ENCODE measurements at regions not wholly inside any gene's neighbourhood (a gene's known extent, or its start where the extent isn't known, plus 50 kb on each side); places are given as distances from the start of the nearest gene placed in this dataset.

DNA sequence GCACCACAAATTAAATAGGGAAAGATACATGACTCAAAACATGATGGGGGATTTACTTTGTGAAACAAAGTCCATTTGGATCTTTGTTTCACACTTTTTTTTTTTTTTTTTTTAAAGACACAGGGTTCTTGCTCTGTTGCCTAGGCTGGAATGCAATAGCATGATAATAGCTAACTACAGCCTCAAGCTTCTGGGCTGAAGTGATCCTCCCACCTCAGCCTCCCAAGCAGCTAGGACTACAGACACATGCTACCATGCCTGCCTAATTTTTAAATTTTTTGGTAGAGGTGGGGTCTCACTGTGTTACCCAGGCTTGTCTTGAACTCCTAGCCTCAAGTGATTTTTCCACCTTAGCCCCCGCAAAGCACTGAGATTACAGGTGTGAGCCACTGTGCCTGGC is 172.6 kb upstream of the KLF14 start:
- Histone ChIP-seq H3K27me3 (no peaks in the 10 kb centered on the region), H3K27ac (peak overlapping the region in 1 of 3 donors; percentile 100), H3K36me3 (no peaks in the 10 kb centered on the region), H3K9me3 (no peaks in the 10 kb centered on the region), H3K4me1 (peaks cover 27 to 69% of the 10 kb centered on the region in 2 donors), H3K4me3 (replicated peaks in 1 of 3) (no peak overlapping the region)
- no peak for DNase-seq
- TF ChIP-seq, protein P1, sequence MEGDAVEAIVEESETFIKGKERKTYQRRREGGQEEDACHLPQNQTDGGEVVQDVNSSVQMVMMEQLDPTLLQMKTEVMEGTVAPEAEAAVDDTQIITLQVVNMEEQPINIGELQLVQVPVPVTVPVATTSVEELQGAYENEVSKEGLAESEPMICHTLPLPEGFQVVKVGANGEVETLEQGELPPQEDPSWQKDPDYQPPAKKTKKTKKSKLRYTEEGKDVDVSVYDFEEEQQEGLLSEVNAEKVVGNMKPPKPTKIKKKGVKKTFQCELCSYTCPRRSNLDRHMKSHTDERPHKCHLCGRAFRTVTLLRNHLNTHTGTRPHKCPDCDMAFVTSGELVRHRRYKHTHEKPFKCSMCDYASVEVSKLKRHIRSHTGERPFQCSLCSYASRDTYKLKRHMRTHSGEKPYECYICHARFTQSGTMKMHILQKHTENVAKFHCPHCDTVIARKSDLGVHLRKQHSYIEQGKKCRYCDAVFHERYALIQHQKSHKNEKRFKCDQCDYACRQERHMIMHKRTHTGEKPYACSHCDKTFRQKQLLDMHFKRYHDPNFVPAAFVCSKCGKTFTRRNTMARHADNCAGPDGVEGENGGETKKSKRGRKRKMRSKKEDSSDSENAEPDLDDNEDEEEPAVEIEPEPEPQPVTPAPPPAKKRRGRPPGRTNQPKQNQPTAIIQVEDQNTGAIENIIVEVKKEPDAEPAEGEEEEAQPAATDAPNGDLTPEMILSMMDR (IDR thresholded peaks at IDR 0.05), result no peak
- TF ChIP-seq POLR2A (IDR thresholded peaks at IDR 0.05), result no peak
- intact Hi-C loops (cut with DNase I), result loop anchor here (10.0 kb wide), 1 partner anchor 88 kb away; no protein-coding TSS in a partner anchor
- 94 to 96% methylated on average over 1 of the region's 1 CpG for WGBS, 2 donors

GRCh38 chr7:130907439-130907838 is 173.4 kb upstream of the KLF14 start:
- peak overlapping the region in 1 of 3 donors; percentile 15 for H3K27ac ChIP-seq
- no peaks in the 10 kb centered on the region for H3K27me3 ChIP-seq
- intact Hi-C loops (cut with DNase I), result loop anchor here (10.0 kb wide), 1 partner anchor 87 kb away; no protein-coding TSS in a partner anchor
- H3K4me3 ChIP-seq (replicated peaks in 1 of 3), result no peak overlapping the region
- WGBS, 2 donors, result 94% methylated on average over 4 of the region's 4 CpGs
- peaks cover 31 to 69% of the 10 kb centered on the region in 2 donors for H3K4me1 ChIP-seq
- no peak for TF ChIP-seq POLR2A (IDR thresholded peaks at IDR 0.05)
- TF ChIP-seq, protein P1 (IDR thresholded peaks at IDR 0.05), result no peak
- H3K36me3 ChIP-seq, result no peaks in the 10 kb centered on the region
- no peak for DNase-seq
- H3K9me3 ChIP-seq, result no peaks in the 10 kb centered on the region

GRCh38 chr7:130908345-130909160 is 174.5 kb upstream of the KLF14 start:
- no peak overlapping the region for H3K4me3 ChIP-seq (replicated peaks in 1 of 3)
- DNase-seq, result no peak
- intact Hi-C loops (cut with DNase I), result loop anchor here (10.0 kb wide), 1 partner anchor 86 kb away; no protein-coding TSS in a partner anchor
- no peaks in the 10 kb centered on the region for H3K36me3 ChIP-seq
- H3K4me1 ChIP-seq, result peaks cover 30 to 64% of the 10 kb centered on the region in 2 donors
- no peak for TF ChIP-seq POLR2A (IDR thresholded peaks at IDR 0.05)
- TF ChIP-seq, protein P1 (IDR thresholded peaks at IDR 0.05), result no peak
- no peaks in the 10 kb centered on the region for H3K9me3 ChIP-seq
- no peaks in the 10 kb centered on the region for H3K27me3 ChIP-seq
- H3K27ac ChIP-seq, result peak overlapping the region in 2 of 3 donors; percentile 15 to 47
- WGBS, 2 donors, result 95 to 96% methylated on average over 11 of the region's 11 CpGs

GRCh38 chr7:130909161-130909836 is 175.3 kb upstream of the KLF14 start:
- H3K27ac ChIP-seq, result peak overlapping the region in 2 of 3 donors; percentile 15 to 47
- no peaks in the 10 kb centered on the region for H3K36me3 ChIP-seq
- WGBS, 2 donors, result 97 to 98% methylated on average over 13 to 14 of the region's 14 CpGs
- DNase-seq, result no peak
- no peaks in the 10 kb centered on the region for H3K9me3 ChIP-seq
- intact Hi-C loops (cut with DNase I), result loop anchor here (10.0 kb wide), 1 partner anchor 86 kb away; no protein-coding TSS in a partner anchor
- H3K4me1 ChIP-seq, result peaks cover 37 to 64% of the 10 kb centered on the region in 2 donors
- TF ChIP-seq POLR2A (IDR thresholded peaks at IDR 0.05), result no peak
- TF ChIP-seq, protein P1 (IDR thresholded peaks at IDR 0.05), result no peak
- no peaks in the 10 kb centered on the region for H3K27me3 ChIP-seq
- H3K4me3 ChIP-seq (replicated peaks in 1 of 3), result no peak overlapping the region
